ENCODE measurements at regions not wholly inside any gene's neighbourhood (a gene's known extent, or its start where the extent isn't known, plus 50 kb on each side); places are given as distances from the start of the nearest gene placed in this dataset.

GRCh38 chr9:80410106-80410505 lies 838.3 kb downstream of the TLE4 start:
- Histone ChIP-seq H3K9ac (ENCODE audit: low read depth, low read length, poor library complexity, severe bottlenecking) (no peak overlapping the region), H3K27me3 (ENCODE audit: insufficient read depth, low read length, poor library complexity, severe bottlenecking) (no peaks in the 10 kb centered on the region), H3K36me3 (ENCODE audit: insufficient read depth, low read length) (no peaks in the 10 kb centered on the region), H3F3A (ENCODE audit: low read depth) (no peaks in the 10 kb centered on the region), H3K79me2 (ENCODE audit: insufficient read depth, low read length) (no peaks in the 10 kb centered on the region), H3K4me1 (ENCODE audit: insufficient read depth, low read length, poor library complexity, severe bottlenecking) (no peaks in the 10 kb centered on the region), H2AFZ (ENCODE audit: low read length) (no peak overlapping the region), H3K9me3 (ENCODE audit: insufficient read depth, low read depth, low read length) (no peaks in the 10 kb centered on the region), H3K9me2 (replicated peaks; ENCODE audit: low read depth, low read length) (no peaks in the 10 kb centered on the region), H3K4me2 (ENCODE audit: low read depth, low read length, poor library complexity, severe bottlenecking) (no peak overlapping the region), H3K4me3 (ENCODE audit: low read length, poor library complexity, severe bottlenecking) (no peak overlapping the region), H4K20me1 (ENCODE audit: insufficient read depth, low read length, poor library complexity, severe bottlenecking) (no peaks in the 10 kb centered on the region)
- TF ChIP-seq EZH2phosphoT487 (IDR thresholded peaks at IDR 0.05; ENCODE audit: borderline replicate concordance), result no peak
- TF ChIP-seq CTCF (conservative IDR thresholded peaks at IDR 0.05; ENCODE audit: low read length), result no peak

GRCh38 chr9:80407220-80407619 lies 835.5 kb downstream of the TLE4 start:
- H3K9me2 ChIP-seq (replicated peaks; ENCODE audit: low read depth, low read length), result no peaks in the 10 kb centered on the region
- H3K27me3 ChIP-seq (ENCODE audit: insufficient read depth, low read length, poor library complexity, severe bottlenecking), result no peaks in the 10 kb centered on the region
- no peak for TF ChIP-seq EZH2phosphoT487 (IDR thresholded peaks at IDR 0.05; ENCODE audit: borderline replicate concordance)
- H3K36me3 ChIP-seq (ENCODE audit: insufficient read depth, low read length), result no peaks in the 10 kb centered on the region
- no peaks in the 10 kb centered on the region for H3K79me2 ChIP-seq (ENCODE audit: insufficient read depth, low read length)
- no peak overlapping the region for H3K4me3 ChIP-seq (ENCODE audit: low read length, poor library complexity, severe bottlenecking)
- no peak overlapping the region for H2AFZ ChIP-seq (ENCODE audit: low read length)
- no peak overlapping the region for H3K4me2 ChIP-seq (ENCODE audit: low read depth, low read length, poor library complexity, severe bottlenecking)
- no peaks in the 10 kb centered on the region for H3K9me3 ChIP-seq (ENCODE audit: insufficient read depth, low read depth, low read length)
- H3K4me1 ChIP-seq (ENCODE audit: insufficient read depth, low read length, poor library complexity, severe bottlenecking), result no peaks in the 10 kb centered on the region
- H4K20me1 ChIP-seq (ENCODE audit: insufficient read depth, low read length, poor library complexity, severe bottlenecking), result no peaks in the 10 kb centered on the region
- H3K9ac ChIP-seq (ENCODE audit: low read depth, low read length, poor library complexity, severe bottlenecking), result no peak overlapping the region
- H3F3A ChIP-seq (ENCODE audit: low read depth), result no peaks in the 10 kb centered on the region

- Histone ChIP-seq H3K4me1 (ENCODE audit: insufficient read depth, low read length, poor library complexity, severe bottlenecking) (no peaks in the 10 kb centered on the region), H3K79me2 (ENCODE audit: insufficient read depth, low read length) (no peaks in the 10 kb centered on the region), H3K9ac (ENCODE audit: low read depth, low read length, poor library complexity, severe bottlenecking) (no peak overlapping the region), H3K36me3 (ENCODE audit: insufficient read depth, low read length) (no peaks in the 10 kb centered on the region), H2AFZ (ENCODE audit: low read length) (no peak overlapping the region), H3K9me3 (ENCODE audit: insufficient read depth, low read depth, low read length) (no peaks in the 10 kb centered on the region), H3K27me3 (ENCODE audit: insufficient read depth, low read length, poor library complexity, severe bottlenecking) (no peaks in the 10 kb centered on the region), H3F3A (ENCODE audit: low read depth) (no peaks in the 10 kb centered on the region), H3K4me2 (ENCODE audit: low read depth, low read length, poor library complexity, severe bottlenecking) (no peak overlapping the region), H4K20me1 (ENCODE audit: insufficient read depth, low read length, poor library complexity, severe bottlenecking) (no peaks in the 10 kb centered on the region), H3K9me2 (replicated peaks; ENCODE audit: low read depth, low read length) (no peaks in the 10 kb centered on the region), H3K4me3 (ENCODE audit: low read length, poor library complexity, severe bottlenecking) (no peak overlapping the region)
- TF ChIP-seq CTCF (conservative IDR thresholded peaks at IDR 0.05; ENCODE audit: low read length) (no peak), EZH2phosphoT487 (IDR thresholded peaks at IDR 0.05; ENCODE audit: borderline replicate concordance) (no peak)
These were observed 829.5 kb downstream of the TLE4 start for GRCh38 chr9:80401243-80401642.

- no peak overlapping the region for H3K9ac ChIP-seq (ENCODE audit: low read depth, low read length, poor library complexity, severe bottlenecking)
- no peaks in the 10 kb centered on the region for H3K27me3 ChIP-seq (ENCODE audit: insufficient read depth, low read length, poor library complexity, severe bottlenecking)
- no peak overlapping the region for H2AFZ ChIP-seq (ENCODE audit: low read length)
- no peaks in the 10 kb centered on the region for H3K79me2 ChIP-seq (ENCODE audit: insufficient read depth, low read length)
- H3K4me1 ChIP-seq (ENCODE audit: insufficient read depth, low read length, poor library complexity, severe bottlenecking), result no peaks in the 10 kb centered on the region
- H3K9me3 ChIP-seq (ENCODE audit: insufficient read depth, low read depth, low read length), result no peaks in the 10 kb centered on the region
- no peaks in the 10 kb centered on the region for H3F3A ChIP-seq (ENCODE audit: low read depth)
- TF ChIP-seq CTCF (conservative IDR thresholded peaks at IDR 0.05; ENCODE audit: low read length) (no peak), EZH2phosphoT487 (IDR thresholded peaks at IDR 0.05; ENCODE audit: borderline replicate concordance) (no peak)
- H3K36me3 ChIP-seq (ENCODE audit: insufficient read depth, low read length), result no peaks in the 10 kb centered on the region
- H3K4me2 ChIP-seq (ENCODE audit: low read depth, low read length, poor library complexity, severe bottlenecking), result no peak overlapping the region
- no peaks in the 10 kb centered on the region for H3K9me2 ChIP-seq (replicated peaks; ENCODE audit: low read depth, low read length)
- no peaks in the 10 kb centered on the region for H4K20me1 ChIP-seq (ENCODE audit: insufficient read depth, low read length, poor library complexity, severe bottlenecking)
- no peak overlapping the region for H3K4me3 ChIP-seq (ENCODE audit: low read length, poor library complexity, severe bottlenecking)
These were observed 829.0 kb downstream of the TLE4 start for GRCh38 chr9:80400624-80401230.

Data from Loucy (cell line).